PC-9 (cell line): ENCODE measurements at regions not wholly inside any gene's neighbourhood (a gene's known extent, or its start where the extent isn't known, plus 50 kb on each side); places are given as distances from the start of the nearest gene placed in this dataset.

Experiments used
- EZH2 ChIP-seq: fragments of 200-600 bp; sonication (generic); IDR thresholded peaks from 2 replicates; pipeline ENCODE4 v1.8.0; 2017; ENCODE audit warnings: antibody characterized with exemption, low read depth
- TF ChIP-seq, protein P1 (sequence below): fragments of 200-600 bp; sonication (generic); conservative IDR thresholded peaks from 2 replicates; pipeline ENCODE4 v1.6.1; 2017; ENCODE audit warnings: mixed run types, antibody characterized with exemption, mild to moderate bottlenecking, moderate library complexity

GRCh38 chr16:63877401-63877800 is 1244.5 kb downstream of the CDH11 start:
- TF ChIP-seq, protein P1, sequence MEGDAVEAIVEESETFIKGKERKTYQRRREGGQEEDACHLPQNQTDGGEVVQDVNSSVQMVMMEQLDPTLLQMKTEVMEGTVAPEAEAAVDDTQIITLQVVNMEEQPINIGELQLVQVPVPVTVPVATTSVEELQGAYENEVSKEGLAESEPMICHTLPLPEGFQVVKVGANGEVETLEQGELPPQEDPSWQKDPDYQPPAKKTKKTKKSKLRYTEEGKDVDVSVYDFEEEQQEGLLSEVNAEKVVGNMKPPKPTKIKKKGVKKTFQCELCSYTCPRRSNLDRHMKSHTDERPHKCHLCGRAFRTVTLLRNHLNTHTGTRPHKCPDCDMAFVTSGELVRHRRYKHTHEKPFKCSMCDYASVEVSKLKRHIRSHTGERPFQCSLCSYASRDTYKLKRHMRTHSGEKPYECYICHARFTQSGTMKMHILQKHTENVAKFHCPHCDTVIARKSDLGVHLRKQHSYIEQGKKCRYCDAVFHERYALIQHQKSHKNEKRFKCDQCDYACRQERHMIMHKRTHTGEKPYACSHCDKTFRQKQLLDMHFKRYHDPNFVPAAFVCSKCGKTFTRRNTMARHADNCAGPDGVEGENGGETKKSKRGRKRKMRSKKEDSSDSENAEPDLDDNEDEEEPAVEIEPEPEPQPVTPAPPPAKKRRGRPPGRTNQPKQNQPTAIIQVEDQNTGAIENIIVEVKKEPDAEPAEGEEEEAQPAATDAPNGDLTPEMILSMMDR: no peak
- no peak for TF ChIP-seq EZH2
